IMR-90 (cell line): ENCODE measurements at regions not wholly inside any gene's neighbourhood (a gene's known extent, or its start where the extent isn't known, plus 50 kb on each side); places are given as distances from the start of the nearest gene placed in this dataset.
A peak's percentile ranks its signal among the peaks of the same experiment; 100 is the strongest.

Experiments
- ATAC-seq: fragments of 200-7000 bp; cut with Tn5 transposase; 2 replicates; pipeline ENCODE4 v1.9.1; 2020; ENCODE audit warnings: low read depth, mild to moderate bottlenecking, moderate library complexity
- BruUV-seq: library from RNA; stranded (reverse); fragments of 400-500 nt; replicated peaks from 2 replicates; lab custom pipeline; 2021; lab: Mats Ljungman, UMichigan
- CTCF ChIA-PET: fragments of 300-600 bp; formaldehyde crosslinking; extraction: SDS; loops from one replicate; lab custom pipeline; 2021; ENCODE audit warnings: antibody characterized with exemption; lab: Yijun Ruan, JAX
- POLR2A ChIA-PET: fragments of 300-600 bp; sonication (Branson Sonifier 250); formaldehyde crosslinking; loops from one replicate; lab custom pipeline; 2022; ENCODE audit warnings: antibody characterized with exemption; ENCODE audit not compliant: unreplicated experiment; lab: Charles Lee
- DNase-seq: peaks from one replicate; pipeline ENCODE4 v3.0.0; 2013
- H2AFZ ChIP-seq: replicated peaks from 2 replicates; pipeline ENCODE3; 2013; ENCODE audit warnings: low read length, mild to moderate bottlenecking; ENCODE audit not compliant: poor library complexity
- H2AK5ac ChIP-seq: 2 replicates; pipeline ENCODE4 v1.6.1; 2013; ENCODE audit warnings: low read depth, low read length, inconsistent platforms
- H2AK9ac ChIP-seq: replicated peaks from 2 replicates; pipeline ENCODE3; 2013; ENCODE audit warnings: mild to moderate bottlenecking, low read depth, low read length, moderate library complexity; ENCODE audit not compliant: poor library complexity
- H2BK120ac ChIP-seq: 2 replicates; pipeline ENCODE4 v1.6.1; 2013; ENCODE audit warnings: low read depth, low read length, inconsistent platforms
- H2BK15ac ChIP-seq: 3 replicates; pipeline ENCODE4 v1.6.1; 2013; ENCODE audit warnings: low read depth, low read length, inconsistent platforms
- H2BK20ac ChIP-seq: 2 replicates; pipeline ENCODE4 v1.6.1; 2013; ENCODE audit warnings: low read depth, mild to moderate bottlenecking, inconsistent platforms, low read length, moderate library complexity
- H2BK5ac ChIP-seq: 2 replicates; pipeline ENCODE4 v1.6.1; 2013; ENCODE audit warnings: mild to moderate bottlenecking, low read depth, low read length, inconsistent platforms; ENCODE audit not compliant: poor library complexity, severe bottlenecking
- H3K14ac ChIP-seq: replicated peaks from 2 replicates; pipeline ENCODE4 v1.6.1; 2013; ENCODE audit warnings: low read depth, low read length, inconsistent platforms
- H3K18ac ChIP-seq: 2 replicates; pipeline ENCODE4 v1.6.1; 2013; ENCODE audit warnings: low read depth, low read length, control low read depth
- H3K23ac ChIP-seq: 2 replicates; pipeline ENCODE4 v1.6.1; 2013; ENCODE audit warnings: low read depth, low read length, inconsistent platforms
- H3K27ac ChIP-seq: 2 replicates; pipeline ENCODE4 v1.5.1; 2013; ENCODE audit warnings: mild to moderate bottlenecking, control low read depth, low read length; ENCODE audit not compliant: insufficient read depth
- H3K27me3 ChIP-seq: 2 replicates; pipeline ENCODE4 v1.6.1; 2013; ENCODE audit warnings: low read length; ENCODE audit not compliant: control insufficient read depth, insufficient read depth
- H3K36me3 ChIP-seq: 2 replicates; pipeline ENCODE4 v1.6.1; 2013; ENCODE audit warnings: low read length, mixed read lengths; ENCODE audit not compliant: control insufficient read depth, insufficient read depth
- H3K4ac ChIP-seq: 2 replicates; pipeline ENCODE4 v1.6.1; 2013; ENCODE audit warnings: low read depth, low read length, inconsistent platforms
- H3K4me1 ChIP-seq: 2 replicates; pipeline ENCODE4 v1.6.1; 2013; ENCODE audit warnings: low read length, mixed read lengths; ENCODE audit not compliant: control insufficient read depth, insufficient read depth
- H3K4me2 ChIP-seq: 2 replicates; pipeline ENCODE4 v1.6.1; 2013; ENCODE audit warnings: low read depth, mild to moderate bottlenecking, control low read depth, low read length, moderate library complexity
- H3K4me3 ChIP-seq: 2 replicates; pipeline ENCODE4 v1.5.1; 2013; ENCODE audit warnings: low read depth, mild to moderate bottlenecking, control low read depth, low read length, moderate library complexity; ENCODE audit not compliant: insufficient read depth
- H3K56ac ChIP-seq: 2 replicates; pipeline ENCODE4 v1.6.1; 2013; ENCODE audit warnings: low read length, inconsistent platforms; ENCODE audit not compliant: insufficient read depth; ENCODE audit errors: extremely low read depth
- H3K79me1 ChIP-seq, 2 experiments: 2 replicates each; pipeline ENCODE4 v1.6.1; 2013; ENCODE audit warnings: low read length in 2 of 2, inconsistent platforms in 1 of 2, low read depth in 1 of 2
- H3K9ac ChIP-seq: 2 replicates; pipeline ENCODE4 v1.6.1; 2013; ENCODE audit warnings: low read depth, low read length, control low read depth
- H3K9me1 ChIP-seq: 2 replicates; pipeline ENCODE4 v1.6.1; 2013; ENCODE audit warnings: low read length, inconsistent platforms; ENCODE audit not compliant: insufficient read depth
- H3K9me3 ChIP-seq: 2 replicates; pipeline ENCODE4 v1.6.1; 2013; ENCODE audit warnings: low read length; ENCODE audit not compliant: control insufficient read depth, insufficient read depth
- H4K20me1 ChIP-seq: 2 replicates; pipeline ENCODE4 v1.6.1; 2013; ENCODE audit warnings: low read length, inconsistent platforms; ENCODE audit not compliant: insufficient read depth
- H4K5ac ChIP-seq: 2 replicates; pipeline ENCODE4 v1.6.1; 2013; ENCODE audit warnings: mild to moderate bottlenecking, low read depth, low read length, control low read depth
- H4K8ac ChIP-seq, 2 experiments: 2 replicates each; pipeline ENCODE4 v1.6.1; 2013; ENCODE audit warnings: low read depth in 2 of 2, low read length in 2 of 2, control low read depth in 1 of 2, inconsistent platforms in 1 of 2
- H4K91ac ChIP-seq: 2 replicates; pipeline ENCODE4 v1.6.1; 2013; ENCODE audit warnings: low read depth, low read length, inconsistent platforms; ENCODE audit not compliant: insufficient read depth
- BHLHE40 ChIP-seq: fragments of 150-350 bp; IDR thresholded peaks from 2 replicates; pipeline ENCODE4 v1.6.1; 2016; ENCODE audit warnings: mild to moderate bottlenecking, low read depth, low read length
- CHD1 ChIP-seq: IDR thresholded peaks from 2 replicates; pipeline ENCODE4 v1.6.1; 2012; ENCODE audit warnings: low read depth, low read length, improper control_type of control experiment
- WGBS, 2 experiments: methylation state at CpG; one replicate each; pipeline versions ENCODE4 v1.1.5 to v1.1.7; 2013; ENCODE audit warnings: missing lambda C conversion rate in 2 of 2; ENCODE audit not compliant: insufficient read length in 1 of 2; ENCODE audit errors: extremely low coverage in 2 of 2; 5-methylcytosine and 5-hydroxymethylcytosine counted together
- dilution Hi-C: fragments of 300-500 bp; cut with HindIII; formaldehyde crosslinking; loops from one replicate; pipeline ENCODE4 v1.14.3; 2018; ENCODE audit warnings: low sequenced_read_pairs; ENCODE audit not compliant: unreplicated experiment
- in situ Hi-C: fragments of 300-500 bp; cut with MboI; formaldehyde crosslinking; loops from 3 replicates; pipeline ENCODE4 v1.14.3; 2019; ENCODE audit warnings: low sequenced_read_pairs, inconsistent platforms, mixed read lengths
- intact Hi-C: fragments of 100-400 bp; cut with micrococcal nuclease; formaldehyde crosslinking; loops from 2 replicates; pipeline ENCODE4 v1.10.0; 2022

- H4K5ac ChIP-seq, result no peak overlapping the region
- no CpG with 5 or more reads among the region's 5 CpGs for WGBS, 2 experiments
- H3K4me1 ChIP-seq, result peaks cover 2% of the 10 kb centered on the region; the same call in 1 of the 2 replicates
- dilution Hi-C loops, result no loop called here
- CTCF ChIA-PET, result interaction anchor here (0.7 kb wide), 1 partner anchor 339 kb away, joined by 3 read pairs; no protein-coding TSS in a partner anchor
- peak; percentile 65 for ATAC-seq
- no peaks in the 10 kb centered on the region for H4K20me1 ChIP-seq
- H4K91ac ChIP-seq, result no peak overlapping the region
- H3K14ac ChIP-seq, result no peak overlapping the region
- no peaks in the 10 kb centered on the region for H3K79me1 ChIP-seq
- no peak for TF ChIP-seq BHLHE40
- no peak for TF ChIP-seq CHD1
- H2AFZ ChIP-seq, result peak overlapping the region; percentile 1
- H3K9me1 ChIP-seq, result no peaks in the 10 kb centered on the region
- no peaks in the 10 kb centered on the region for H3K9me3 ChIP-seq
- H3K27ac ChIP-seq, result no peak overlapping the region
- no peak overlapping the region for H3K4me2 ChIP-seq
- no peak overlapping the region for H2BK5ac ChIP-seq
- intact Hi-C loops, result no loop called here
- H2AK5ac ChIP-seq, result 0 out of 2 replicates have a peak overlapping the region, but pooled peaks have one; percentile 13
- no peak overlapping the region for H3K23ac ChIP-seq
- no peaks in the 10 kb centered on the region for H3K36me3 ChIP-seq
- in situ Hi-C loops, result no loop called here
- POLR2A ChIA-PET, result no interaction called here
- H3K18ac ChIP-seq, result no peak overlapping the region
- DNase-seq, result peak; percentile 59
- H3K4me3 ChIP-seq, result no peak overlapping the region
- BruUV-seq, result no TSS peak
- no peak overlapping the region for H2BK15ac ChIP-seq
- H3K27me3 ChIP-seq, result peaks cover 21% of the 10 kb centered on the region
- H3K9ac ChIP-seq, result no peak overlapping the region
- H3K56ac ChIP-seq, result no peak overlapping the region
- no peak overlapping the region for H2BK20ac ChIP-seq
- no peak overlapping the region for H2BK120ac ChIP-seq
- H3K4ac ChIP-seq, result no peak overlapping the region
- no peak overlapping the region for H4K8ac ChIP-seq
- no peak overlapping the region for H2AK9ac ChIP-seq
These were observed 283.9 kb upstream of the SIX2 start for GRCh38 chr2:45293182-45293581.
